GM21723 (cell line): ENCODE measurements at regions not wholly inside any gene's neighbourhood (a gene's known extent, or its start where the extent isn't known, plus 50 kb on each side); places are given as distances from the start of the nearest gene placed in this dataset.

Experiments used
- ATAC-seq: cut with Tn5 transposase; IDR thresholded peaks from one replicate; pipeline ENCODE4 v1.9.1; 2021; ENCODE audit warnings: mild to moderate bottlenecking, moderate library complexity; ENCODE audit not compliant: unreplicated experiment

DNA sequence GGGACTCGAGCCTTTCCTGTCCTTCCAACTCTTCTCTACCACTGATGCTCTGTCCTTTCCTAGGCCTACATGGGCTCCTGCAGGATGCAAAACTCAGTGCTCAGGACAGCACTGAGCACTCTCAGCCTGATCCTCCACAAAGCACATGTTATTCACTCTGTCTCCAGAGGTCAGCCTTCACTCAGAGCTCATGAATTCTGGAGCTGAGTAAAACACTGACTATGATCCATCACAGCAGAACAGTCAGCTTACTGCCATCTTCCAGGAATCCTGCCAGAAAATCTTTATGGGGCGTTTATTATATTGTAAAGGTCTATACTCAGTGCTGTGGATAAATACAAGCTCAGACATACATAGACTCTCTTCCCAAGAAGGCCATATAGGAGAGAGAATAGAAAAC lies 121.5 kb upstream of the CPEB2 start:
- ATAC-seq = no peak

DNA sequence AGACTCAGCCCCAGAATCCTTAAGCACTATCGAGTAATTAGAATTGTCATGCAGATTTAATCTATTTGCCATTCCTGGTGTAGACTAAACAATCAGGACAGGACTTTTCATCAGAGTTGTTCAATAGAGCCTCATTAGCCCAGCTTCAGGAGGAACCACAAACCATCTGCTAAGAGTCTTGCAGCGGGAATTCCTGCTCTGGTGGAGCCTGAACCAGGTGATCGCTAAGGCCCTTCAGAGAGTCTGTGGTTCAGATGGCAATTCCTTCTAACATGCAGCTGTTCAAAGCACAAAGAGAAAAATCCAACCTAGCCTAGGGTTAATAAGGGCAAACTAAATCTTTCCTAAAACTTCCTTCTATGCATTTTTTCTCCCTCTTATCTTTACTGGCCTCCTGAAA lies 119.1 kb upstream of the CPEB2 start:
- no peak for ATAC-seq

DNA sequence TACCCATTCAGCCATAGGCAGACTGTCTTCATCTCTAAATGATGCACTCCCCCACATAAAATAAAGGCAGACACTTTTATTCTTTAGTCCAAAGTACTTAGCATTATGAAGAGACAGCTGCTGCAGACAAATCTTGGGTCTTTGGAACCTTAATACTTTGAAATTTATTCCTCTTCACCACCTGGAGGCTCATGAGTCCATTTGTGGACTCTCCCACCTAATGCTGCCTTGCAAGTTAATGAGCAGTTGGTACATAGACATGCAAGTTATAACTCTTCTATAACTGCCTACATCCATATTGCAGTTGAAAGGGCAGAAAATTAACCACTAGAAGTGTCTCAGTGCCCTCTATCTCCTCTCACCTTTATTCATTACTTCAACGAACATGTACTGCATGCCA lies 118.6 kb upstream of the CPEB2 start:
- no peak for ATAC-seq

DNA sequence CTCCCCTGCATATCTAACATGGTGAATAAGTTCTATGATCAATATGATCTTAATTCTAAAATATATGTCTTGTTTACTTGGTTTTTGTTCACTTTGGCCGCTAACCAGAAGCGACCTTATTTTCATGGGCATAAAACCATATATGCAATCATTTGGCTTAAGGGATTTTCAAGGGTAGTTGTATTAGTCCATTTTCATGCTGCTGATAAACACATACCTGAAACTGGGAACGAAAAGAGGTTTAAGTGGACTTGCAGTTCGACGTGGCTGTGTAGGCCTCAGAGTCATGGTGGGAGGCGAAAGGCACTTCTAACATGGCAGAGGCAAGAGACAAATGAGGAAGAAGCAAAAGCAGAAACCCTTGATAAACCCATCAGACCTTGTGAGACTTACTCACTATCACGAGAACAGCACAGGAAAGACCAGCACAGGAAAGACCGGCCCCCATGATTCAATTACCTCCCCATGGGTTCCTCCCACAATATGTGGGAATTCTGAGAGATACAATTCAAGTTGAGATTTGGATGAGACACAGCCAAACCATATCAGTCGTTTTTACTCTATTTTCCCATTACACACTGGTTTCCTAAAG lies 114.3 kb upstream of the CPEB2 start:
- ATAC-seq = no peak

DNA sequence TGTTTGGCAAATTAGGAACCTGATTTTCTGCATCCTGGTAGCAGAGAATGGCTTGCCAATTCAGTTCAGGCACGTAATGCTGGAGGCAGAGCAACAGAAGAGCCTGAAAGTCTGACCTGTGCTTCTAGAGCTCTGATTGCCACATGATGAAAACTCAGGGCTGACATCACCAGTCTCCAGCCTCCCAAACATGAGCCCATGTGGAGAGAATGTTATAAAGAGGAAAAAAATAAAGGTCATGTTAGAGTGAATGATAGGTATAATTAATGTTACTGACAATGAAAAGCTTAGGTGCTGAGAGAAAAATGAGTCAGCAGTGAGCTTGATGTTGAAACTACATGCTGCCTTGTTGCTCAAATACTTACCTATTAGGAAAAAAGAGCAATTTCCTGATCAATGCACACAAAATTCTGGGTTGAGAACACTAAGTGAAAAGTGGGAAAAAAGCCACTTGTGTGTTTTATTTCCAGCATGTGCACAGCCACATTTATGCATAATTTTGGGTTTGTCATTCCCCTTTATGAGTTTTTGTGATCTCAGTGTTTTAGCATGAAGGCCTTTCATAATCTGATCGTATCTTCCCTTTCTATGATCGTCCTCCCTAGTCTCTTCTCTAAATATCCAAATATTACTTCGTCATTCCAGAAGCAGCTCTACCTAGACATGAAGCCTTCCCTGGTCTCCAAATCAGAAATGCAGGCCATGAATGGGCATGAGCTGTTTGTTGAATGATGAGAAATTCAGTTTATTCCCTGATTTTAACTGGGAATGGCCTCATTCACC lies 113.3 kb upstream of the CPEB2 start:
- ATAC-seq = no peak

DNA sequence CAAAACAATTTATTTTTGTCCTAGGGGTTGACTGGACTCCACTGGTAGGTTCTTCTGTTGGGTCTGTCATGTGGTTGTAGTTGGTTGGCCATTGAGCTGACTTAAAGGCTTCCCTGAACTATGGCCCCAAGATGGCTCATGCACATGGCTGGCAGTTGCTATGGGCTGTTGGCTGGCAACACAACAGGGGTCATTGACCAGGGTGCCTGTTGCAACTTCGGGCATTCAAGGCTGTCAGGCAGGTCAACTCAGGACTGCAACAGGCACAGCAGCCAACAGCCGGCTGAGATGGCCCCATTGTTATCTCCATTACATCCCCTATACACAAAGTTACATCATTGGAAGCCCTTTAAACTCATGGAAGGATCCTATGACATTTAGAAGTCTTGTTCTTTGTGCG lies 109.7 kb upstream of the CPEB2 start:
- ATAC-seq = no peak

DNA sequence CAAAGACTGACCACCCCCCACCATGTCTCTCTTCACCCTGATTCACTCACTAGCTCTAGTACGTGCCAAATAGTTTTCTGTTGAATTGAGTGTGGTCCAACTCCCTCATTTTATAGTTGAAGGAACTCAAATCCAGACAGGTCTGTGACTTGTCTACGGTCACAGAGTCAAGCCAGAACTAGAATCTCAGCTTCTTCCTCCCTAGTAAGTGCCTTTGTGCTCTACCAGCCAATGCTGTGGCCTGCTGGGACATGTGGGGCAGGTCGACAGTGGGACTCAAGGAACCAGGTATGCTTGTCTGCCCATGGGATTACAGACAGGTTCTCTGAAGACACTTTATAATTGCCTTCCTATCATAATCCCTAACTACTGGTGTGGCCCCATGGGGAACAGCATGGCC lies 108.6 kb upstream of the CPEB2 start:
- ATAC-seq = no peak

DNA sequence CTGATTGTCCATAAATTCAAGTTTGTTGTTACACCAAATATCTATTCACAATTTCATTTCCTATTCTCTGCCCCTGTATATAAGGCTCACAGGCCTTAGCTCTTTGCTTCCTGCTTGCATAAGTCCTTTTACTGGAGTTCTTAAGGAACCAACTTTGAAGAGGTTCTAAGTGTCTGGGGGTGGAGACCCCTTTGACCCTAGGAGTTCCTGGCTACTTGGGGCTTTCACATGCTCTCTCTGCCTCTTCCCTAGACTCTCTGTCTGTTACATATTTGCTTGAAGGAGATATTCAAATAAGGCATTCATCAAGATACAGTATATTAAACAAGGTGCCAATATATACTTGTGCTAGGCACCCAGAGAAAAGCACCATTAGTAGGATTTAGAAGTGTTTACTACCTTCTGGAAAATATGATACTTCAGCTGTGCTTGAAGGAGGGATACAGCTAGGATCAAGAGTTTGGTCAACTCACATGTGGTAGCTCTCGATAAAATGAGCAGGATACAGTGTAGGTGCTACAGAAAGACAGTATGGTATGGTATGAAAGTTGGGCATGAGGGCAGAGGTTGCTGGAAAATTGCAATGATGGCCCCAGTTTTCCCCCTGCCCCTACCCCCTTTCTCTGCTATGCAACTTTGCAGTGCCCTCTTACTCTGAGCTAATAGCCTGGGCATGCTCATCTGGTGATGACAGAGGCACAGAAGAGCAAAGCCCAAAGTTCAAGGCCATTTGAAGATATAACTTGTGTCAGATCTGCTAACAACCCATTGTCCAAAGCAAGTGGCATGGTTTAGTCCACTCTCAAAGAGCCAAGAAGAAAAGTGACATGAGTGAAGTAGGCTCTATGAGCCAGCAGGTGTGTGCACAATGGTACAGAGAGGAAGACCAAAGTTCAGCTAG lies 107.6 kb upstream of the CPEB2 start:
- ATAC-seq = no peak

DNA sequence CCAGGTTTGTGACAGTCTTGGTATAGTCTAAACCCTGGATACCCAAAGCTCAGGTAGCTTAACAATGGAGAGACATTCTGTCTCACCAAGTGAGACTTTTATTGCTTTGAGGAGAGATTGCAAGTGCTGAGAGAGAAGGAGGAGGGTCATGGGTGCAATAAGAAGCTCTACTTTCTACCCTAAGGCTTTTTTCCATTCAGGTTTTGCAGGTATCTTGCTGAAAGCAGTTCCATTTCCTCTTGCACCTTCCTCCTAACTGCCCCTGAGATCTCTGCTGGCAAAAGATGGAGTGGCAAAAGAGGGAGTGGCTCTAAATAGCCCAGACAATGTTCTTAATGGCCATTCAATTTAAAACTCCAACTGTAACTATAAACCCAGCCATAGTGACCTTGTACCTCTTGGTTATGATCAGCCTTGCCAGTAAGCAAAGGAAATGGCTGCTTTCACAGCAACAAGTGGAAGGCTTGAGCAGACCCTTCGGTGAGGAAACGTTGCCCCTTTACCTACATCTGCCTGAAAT lies 105.6 kb upstream of the CPEB2 start:
- ATAC-seq = no peak

DNA sequence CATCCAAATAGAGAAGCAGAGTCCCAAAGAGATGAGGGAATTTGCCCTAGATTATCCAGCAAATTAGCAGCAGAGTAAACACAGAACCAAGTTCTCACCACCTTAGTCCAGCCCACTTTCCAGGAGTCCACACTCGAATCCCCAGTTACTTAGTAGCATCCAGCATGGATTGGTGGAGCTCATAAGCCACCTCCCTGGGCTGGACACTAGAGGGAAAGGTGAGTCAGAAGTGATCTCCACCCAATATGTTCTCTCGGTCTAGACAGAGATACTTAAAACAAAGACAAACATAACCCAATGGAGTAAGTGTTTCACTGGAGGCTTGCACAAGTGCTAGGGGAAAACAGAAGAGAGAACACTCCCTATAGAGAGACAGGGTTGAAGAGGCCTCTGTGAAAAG lies 105.1 kb upstream of the CPEB2 start:
- no peak for ATAC-seq

DNA sequence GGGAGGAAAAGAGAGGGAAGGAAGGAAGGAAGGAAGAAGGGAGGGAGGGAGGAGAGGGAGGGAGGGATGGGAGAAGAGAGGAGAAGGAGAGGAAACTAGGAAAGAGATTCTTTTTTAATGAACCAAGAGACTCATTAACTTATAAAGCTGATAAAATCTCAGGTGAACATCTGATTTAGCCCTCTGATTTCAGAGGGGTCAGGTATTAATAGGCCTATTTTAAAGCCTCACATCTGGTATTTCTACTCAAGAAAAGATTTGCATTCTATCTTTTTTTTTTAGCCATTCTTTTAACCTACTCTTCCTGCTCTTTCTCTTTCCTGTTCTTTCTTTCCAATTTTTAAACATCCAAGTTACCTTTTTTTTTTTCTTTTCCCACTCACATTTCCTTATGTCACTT lies 103.3 kb upstream of the CPEB2 start:
- no peak for ATAC-seq

DNA sequence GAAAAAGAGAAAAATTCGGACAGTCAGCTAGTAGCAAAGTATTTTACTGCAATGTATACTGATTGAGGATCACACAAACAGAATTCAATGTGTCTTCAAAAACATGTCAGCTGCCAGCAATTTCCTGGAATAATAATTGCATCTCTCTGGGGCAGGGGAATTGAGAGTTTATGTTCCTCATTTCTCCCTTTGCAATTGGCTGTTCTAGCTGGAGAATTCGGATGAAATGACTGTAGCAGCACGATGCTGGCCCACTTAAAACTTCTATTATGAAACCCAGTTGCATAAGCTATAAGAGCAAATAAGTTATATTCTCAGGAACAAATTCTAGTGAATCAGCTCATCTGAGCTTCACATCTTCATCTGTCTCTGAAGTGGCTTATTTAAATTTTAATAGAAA lies 99.9 kb upstream of the CPEB2 start:
- no peak for ATAC-seq

DNA sequence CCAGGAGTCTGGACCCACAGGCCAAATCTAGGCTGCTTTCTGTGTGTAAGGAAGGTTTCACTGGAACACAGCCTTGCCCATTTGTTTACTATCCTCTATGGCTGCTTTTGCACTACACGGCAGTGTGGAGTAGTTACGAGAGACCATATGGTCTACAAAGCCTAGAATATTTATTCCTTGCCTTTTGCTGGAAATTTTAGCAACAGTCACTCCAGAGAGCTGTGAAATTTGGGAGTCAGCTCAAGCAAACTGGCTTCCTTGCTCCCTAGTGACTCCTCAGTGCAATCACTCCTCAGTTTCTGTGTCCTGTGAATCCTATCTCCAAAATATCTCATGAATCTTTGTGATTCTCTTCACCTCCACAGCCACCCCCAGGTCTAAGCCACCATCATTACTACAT lies 99.0 kb upstream of the CPEB2 start:
- no peak for ATAC-seq

DNA sequence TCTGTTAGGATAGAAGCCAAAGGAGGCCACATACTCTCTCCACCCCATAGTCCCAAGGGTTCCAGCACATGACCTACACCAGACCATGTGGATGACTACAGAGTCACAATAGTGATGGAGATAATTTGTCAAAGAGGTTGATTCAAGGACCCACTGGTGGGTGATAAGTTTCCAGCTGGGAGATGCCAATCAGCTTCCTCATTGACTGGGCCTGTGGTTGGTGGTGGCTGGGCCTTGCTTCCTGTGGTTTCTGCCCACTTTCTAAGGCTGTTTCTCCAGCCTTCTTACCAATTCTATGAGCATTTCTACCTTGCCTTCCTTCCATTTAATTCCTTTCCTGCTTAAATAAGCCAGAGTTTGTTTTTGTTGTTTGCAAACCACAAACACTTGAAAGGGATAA lies 95.5 kb upstream of the CPEB2 start:
- ATAC-seq = no peak

DNA sequence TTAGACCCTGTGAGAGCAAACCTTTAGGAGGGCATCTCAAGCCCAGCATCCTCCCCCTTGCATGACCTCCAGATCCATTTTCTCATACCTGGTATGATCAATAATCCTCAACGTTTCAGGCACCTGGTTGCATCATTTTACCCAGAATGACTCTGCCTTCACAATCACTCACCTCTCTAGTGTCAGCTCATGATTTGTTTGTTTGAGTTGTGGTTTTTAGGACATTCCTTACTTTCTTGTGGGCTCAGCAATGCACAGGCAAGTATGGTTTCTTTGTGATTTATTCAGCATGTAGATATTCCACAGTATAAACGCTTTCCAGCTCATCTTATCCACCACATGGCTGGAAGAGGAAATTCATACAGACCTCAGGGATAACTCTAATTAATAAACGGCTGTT lies 93.6 kb upstream of the CPEB2 start:
- ATAC-seq = no peak

DNA sequence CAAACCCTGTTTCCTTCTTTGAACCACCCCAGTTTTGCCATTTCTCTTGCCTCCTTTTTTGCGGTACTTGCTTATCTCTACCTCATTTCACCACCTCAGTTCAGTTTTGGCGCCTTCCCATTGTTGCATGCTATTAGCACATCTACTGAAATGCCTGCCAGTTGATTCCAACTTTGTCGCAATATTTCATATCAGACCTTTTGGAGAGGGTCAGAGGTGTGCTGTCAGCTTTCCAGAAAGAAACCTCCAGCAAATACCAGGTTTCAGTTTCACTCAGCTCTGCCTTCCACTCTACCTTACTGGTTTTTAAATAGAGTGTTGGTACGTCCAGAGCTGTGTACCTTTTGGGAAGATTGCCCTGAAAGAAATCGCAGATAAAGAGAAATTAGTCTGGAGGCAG lies 91.9 kb upstream of the CPEB2 start:
- ATAC-seq = no peak

DNA sequence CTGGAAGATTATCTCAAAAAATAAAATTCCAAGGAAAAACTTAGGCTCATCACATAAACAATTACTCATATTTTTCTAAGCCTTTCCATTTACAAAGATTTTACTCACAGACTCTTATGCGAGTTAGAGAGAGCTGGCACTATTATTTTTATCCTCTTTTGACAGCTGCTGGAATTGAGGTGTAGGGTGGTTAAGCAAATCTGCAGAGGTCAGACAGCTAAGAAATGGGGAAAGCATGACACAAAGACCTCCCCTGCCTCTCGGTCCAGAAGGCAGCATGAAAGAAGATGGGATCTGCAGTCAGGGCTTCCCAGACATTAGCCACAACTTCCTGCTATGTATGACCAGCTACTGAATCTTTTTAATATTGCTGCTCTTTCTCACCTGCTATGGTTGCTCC lies 89.9 kb upstream of the CPEB2 start:
- ATAC-seq = no peak

DNA sequence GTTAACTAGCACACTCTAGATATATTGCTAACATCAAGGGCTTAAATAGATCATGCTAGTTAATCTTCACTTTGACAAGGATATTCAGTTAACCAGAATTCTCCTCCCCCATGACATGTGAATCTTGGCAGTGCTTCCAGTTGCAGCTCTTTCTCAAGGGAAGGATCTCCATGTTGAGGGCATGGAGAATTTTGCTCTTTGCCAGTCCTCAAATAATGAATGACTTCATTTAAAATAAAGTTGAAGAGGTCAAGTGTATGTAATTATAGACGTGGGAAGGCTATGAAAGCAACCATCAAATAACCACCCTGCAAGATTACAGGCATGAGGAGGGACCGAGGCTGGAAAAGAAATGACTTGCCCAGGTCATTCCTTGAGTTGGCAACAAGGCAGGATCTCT lies 87.3 kb upstream of the CPEB2 start:
- ATAC-seq = no peak

DNA sequence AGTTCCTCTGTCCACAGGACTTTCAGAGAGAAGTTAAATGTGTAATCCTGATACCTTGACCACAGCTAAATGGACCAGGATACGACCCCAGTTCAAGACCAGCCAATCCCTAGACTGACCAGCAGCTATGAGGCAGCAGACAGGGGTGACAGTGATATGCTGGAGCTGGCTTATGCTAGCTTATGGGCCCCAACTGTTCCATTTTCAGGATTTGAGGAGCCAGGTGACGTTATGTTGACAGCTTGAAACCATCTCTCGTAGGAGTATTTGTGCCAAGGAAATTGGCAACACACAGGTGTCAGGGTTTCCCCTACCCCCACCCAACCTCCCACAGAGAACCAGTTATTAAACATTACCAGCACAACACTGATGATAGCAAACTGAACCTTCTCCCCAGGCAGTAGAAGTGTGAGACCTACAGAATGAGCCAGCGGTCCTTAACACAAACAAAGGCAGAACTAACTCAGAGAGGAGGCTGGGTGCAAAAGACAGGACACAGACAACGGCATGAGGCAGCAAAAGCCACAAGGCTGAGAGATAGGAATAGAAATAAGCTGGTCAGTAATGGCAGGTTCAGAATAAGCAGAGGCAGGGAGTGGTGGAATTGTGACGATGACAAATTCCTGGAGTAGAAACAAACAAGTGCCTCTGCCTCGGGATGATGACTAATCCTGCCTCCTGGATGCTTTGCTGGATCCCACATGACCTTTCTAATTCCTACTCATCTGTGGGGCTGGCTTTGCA lies 85.6 kb upstream of the CPEB2 start:
- ATAC-seq = no peak

DNA sequence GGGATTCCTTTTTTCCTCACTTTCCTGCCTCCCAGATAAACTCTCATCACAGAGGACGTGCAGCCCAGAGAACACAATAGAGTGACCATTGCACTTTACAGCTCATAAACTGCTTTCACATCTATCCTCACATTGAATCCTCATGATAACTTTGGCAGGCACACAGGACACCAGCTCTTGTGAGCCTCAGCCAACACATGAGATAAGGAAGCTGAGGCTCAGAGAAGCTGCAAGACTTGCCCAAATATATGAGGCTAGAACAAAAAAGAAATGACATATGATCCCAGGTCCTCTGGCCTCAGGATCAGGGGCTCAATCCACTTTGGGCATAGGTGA lies 85.0 kb upstream of the CPEB2 start:
- ATAC-seq = no peak

DNA sequence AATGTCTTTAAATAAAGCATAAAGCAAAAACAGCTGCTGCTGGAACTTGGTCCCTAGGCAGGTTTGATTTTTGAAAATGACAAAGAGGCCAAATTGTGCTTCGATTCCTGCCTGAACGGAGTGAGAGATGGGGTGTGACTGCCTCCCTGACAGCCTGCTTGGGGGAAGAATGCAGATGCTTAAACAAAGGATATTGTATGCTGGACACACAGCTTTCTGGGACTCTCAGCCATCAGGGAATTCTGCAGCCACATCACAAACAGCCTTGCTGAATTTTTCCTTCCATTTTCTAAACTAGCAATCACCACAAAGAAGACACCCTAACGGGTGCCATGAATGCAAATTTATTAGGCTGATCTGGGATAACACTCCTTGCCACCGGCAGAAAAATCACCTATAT lies 83.9 kb upstream of the CPEB2 start:
- no peak for ATAC-seq
